ENCODE measurements at regions not wholly inside any gene's neighbourhood (a gene's known extent, or its start where the extent isn't known, plus 50 kb on each side); places are given as distances from the start of the nearest gene placed in this dataset.

- no peaks in the 10 kb centered on the region for H3K9me1 ChIP-seq (ENCODE audit: control insufficient read depth, insufficient read depth, low read length)
- no TSS peak for BruUV-seq (replicated peaks)
- ATAC-seq: no peak
- no peak for FAIRE-seq
- H3K9ac ChIP-seq (ENCODE audit: insufficient read depth in 1 of 2, low read depth in 2 of 2, low read length in 2 of 2): no peak overlapping the region
- ChIA-PET CTCF (ENCODE audit: low intra/inter-chr PET ratio) (no interaction called here), POLR2A (interaction anchor here (0.6 kb wide), 1 partner anchor 174 kb away, joined by 3 read pairs; no protein-coding TSS in a partner anchor)
- DNase-seq (ENCODE audit: extremely low read depth in 1 of 4, low spot score in 3 of 4): no peak
- no peak overlapping the region for H3K4me2 ChIP-seq (ENCODE audit: insufficient read depth, low read length)
- no peaks in the 10 kb centered on the region for H3K27me3 ChIP-seq (ENCODE audit: control insufficient read depth in 2 of 2, insufficient read depth in 2 of 2, low read length in 2 of 2)
- intact Hi-C loops (cut with micrococcal nuclease) (no loop called here), in situ Hi-C loops (cut with MboI) (no loop called here)
- H3K27ac ChIP-seq (ENCODE audit: extremely low read depth, low read depth, low read length): no peak overlapping the region
- H3K4me1 ChIP-seq (replicated peaks in 1 of 2; ENCODE audit: control insufficient read depth in 2 of 2, insufficient read depth in 2 of 2, low read length in 2 of 2): no peaks in the 10 kb centered on the region
- no peaks in the 10 kb centered on the region for H3K9me3 ChIP-seq (replicated peaks; ENCODE audit: control insufficient read depth, insufficient read depth, low read depth, low read length)
- no peak overlapping the region for H3K4me3 ChIP-seq
- H4K20me1 ChIP-seq (replicated peaks; ENCODE audit: control insufficient read depth, insufficient read depth, low read length): no peaks in the 10 kb centered on the region
- no peak for TF ChIP-seq HDAC1 (IDR thresholded peaks at IDR 0.05)
- no peak for TF ChIP-seq VEZF1 (CRISPR knock-in tag; IDR thresholded peaks at IDR 0.05)
- no peak for TF ChIP-seq ZNF77 (CRISPR knock-in tag; IDR thresholded peaks at IDR 0.05)
- TF ChIP-seq CBX3 (IDR thresholded peaks at IDR 0.05; ENCODE audit: borderline replicate concordance in 1 of 2, low read length in 2 of 2): no peak
- no peak for TF ChIP-seq NR1H2 (CRISPR knock-in tag; IDR thresholded peaks at IDR 0.05)
- TF ChIP-seq ZBTB26 (CRISPR knock-in tag; IDR thresholded peaks at IDR 0.05): no peak
- no peaks in the 10 kb centered on the region for H3K36me3 ChIP-seq (ENCODE audit: control insufficient read depth, insufficient read depth, low read length)
- WGBS (ENCODE audit: insufficient coverage, low coverage, missing lambda C conversion rate): 0% methylated on average over 1 of the region's 1 CpG
- no peak overlapping the region for H2AFZ ChIP-seq (ENCODE audit: low read depth, low read length)
- no peaks in the 10 kb centered on the region for H3K79me2 ChIP-seq (ENCODE audit: control insufficient read depth, insufficient read depth, low read length)
These were observed 115.7 kb upstream of the LRATD1 start for GRCh38 chr2:14516844-14517243.
